Limb (tissue), 2 donors: ENCODE measurements at regions not wholly inside any gene's neighbourhood (a gene's known extent, or its start where the extent isn't known, plus 50 kb on each side); places are given as distances from the start of the nearest gene placed in this dataset.
"Not testable (repeated sequence)": the region's sequence is repeated elsewhere in the genome, so short reads cannot be mapped to it uniquely, and the experiment has no call there.

Experiments
- DNase-seq, 2 donors: peaks; one replicate each; pipeline ENCODE4 v3.0.0-alpha.2; 2016; ENCODE audit errors: extremely low spot score in 2 of 2

DNA sequence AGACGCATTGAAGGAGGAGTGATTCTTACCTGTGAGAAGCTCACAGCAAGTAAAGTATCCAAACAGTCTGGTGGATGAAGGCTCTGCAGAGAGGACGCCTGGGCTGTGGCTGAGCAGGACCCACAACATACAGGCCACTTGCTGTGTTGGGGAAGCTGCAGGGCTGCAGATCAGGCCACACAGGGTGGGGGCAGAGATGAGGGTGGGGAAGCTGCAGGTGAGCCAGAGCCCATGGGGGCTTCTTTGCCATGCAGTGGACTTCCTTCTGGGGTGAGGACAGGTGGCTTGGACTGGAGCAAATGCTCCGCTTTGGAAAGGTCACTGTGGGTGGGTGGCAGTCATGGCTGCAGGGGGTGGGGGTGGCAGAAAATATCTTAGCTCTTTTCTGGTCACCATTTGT is 214.8 kb downstream of the GLRX3 start:
- DNase-seq = no peak

DNA sequence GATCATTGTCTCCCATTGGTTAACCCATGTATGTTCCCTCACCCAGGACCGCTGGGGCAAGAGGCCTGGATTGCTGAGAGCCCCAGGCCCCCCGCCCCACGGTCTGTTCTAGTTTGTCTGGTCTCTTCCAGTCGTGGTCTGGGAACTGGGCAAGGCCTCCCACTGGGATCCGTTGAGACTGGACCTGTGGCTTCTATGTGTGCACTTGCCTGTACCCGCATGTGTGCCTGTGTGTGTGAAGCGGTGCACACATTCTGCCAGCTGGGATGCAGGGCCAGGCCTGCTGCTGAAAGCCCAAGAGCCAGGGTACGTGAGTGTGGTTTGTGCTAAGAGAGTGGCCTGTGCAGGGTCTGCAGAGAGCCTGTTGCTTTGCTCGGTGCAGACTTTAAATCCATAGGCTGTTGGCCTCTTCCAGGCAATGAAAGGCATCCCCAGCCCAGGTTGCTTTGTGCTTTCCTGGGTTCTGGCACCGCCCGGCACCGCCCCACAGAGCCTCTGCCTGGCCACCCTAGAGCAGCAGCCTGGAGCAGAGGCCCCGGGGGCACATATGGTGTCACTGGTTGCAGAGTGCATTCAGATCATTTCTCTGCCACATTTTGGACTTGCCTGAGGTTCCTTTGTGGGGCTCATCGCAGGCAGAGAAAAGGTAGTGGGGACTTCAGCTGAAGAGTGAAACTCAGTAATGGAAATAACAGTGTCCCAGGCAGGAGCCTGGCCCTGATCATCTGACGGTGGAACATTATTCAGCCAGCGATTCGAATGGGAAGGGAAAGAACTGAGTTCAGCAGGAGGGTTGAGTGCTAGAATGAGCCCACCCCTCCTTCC is 215.5 kb downstream of the GLRX3 start:
- DNase-seq = no peak

DNA sequence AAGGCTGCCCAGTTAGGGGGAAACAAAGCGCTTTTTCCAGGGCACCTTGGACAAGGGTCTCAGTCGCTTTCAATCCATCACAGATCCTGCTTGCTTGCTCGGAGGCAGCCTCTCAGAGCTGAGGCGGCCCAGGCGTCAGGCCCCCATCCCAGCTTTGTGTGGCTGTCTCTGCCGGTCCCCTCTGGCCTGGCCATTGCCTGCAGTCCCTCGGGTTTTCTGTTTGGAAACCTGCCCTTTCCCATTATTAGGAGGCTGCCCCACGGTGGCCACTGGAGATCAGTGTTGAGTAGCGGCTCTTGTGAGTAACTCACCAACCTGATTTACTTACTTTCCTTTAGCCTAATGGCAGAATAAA is 216.1 kb downstream of the GLRX3 start:
- DNase-seq = no peak

DNA sequence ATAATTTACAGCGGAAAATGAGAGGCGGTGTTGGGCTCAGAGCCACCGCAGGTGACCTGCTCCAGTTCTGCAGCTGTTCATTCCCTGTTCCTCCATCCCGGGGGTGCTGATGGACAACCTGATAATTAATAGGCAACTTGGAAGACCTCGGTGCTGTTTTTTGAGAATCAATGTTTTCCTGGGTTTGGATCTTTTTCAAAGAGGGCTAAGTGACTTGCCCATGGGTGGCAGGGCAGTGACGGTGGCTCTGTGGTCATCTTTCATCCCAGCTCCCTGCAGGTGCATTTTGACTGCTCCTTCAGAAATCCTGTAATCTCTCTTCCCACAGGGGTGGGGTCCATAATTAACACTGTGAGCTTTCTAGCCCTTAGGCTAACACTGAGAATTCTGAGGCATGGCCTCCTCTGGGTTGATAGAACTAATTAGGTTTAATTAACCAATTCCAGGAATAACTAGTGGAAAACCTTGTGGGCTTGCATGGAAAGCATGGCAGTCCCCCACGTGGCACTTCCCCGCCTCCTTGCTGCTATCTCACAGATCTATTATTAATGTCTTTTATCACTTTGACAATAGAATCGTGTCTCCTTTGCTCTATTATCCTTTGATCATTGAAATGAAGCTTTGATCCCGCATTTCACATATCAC is 217.9 kb downstream of the GLRX3 start:
- DNase-seq = no peak

DNA sequence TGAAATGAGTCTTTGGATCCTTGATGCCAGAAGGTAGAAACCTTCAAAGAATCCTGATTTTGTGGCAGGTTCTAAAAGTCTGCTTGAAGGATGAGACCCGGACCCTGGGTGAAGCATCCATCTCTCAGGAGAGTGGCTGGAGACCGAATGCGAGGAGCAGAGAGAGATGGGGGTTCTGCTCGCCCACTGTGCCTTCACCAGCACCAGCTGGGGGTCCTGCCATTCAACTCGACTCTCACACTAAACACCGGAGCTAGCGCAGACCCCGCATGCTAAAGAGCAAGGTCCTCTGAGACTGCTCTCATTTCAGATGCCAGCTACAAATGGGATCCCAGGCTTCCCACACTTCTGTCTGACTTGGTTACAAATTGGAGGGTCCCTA is 218.4 kb downstream of the GLRX3 start:
- no peak for DNase-seq

DNA sequence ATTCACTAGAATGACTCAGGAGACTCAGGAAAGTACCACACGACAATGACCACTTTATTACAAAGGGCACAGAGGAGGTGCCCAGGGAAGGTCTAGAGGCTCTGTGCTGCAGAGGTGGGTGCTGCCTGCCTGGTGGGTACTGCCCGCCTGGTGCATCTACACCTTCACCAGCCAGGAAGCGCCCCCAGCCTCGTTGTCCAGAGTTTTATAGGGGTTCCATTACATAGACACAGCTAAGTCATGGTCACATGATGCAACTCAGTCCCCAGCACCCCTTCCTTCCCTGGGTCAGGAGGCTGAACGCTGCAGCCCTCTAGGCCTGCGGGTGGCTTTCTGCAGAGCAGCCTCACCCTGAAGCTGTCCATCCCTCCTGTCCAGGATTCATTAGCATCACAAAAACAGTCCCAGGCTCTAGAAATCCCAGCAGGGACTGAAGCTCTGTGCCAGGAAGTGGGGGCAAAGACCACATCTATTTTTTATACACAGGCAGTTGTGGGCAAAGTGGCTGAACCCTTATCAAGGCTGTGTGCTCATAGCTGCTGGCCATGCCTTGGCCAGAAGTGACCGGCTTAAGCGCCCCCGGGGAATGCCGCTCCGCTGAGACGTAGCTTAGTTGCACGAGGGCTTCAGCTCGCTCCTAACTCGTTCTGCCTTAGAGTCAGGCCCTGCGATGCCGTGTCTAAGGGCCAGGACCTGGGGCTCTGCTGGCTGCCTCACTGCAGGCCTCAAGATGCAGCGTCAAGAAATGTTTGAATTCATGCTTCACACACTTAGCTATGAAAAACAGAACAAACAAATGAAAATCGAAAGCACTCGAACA is 219.0 kb downstream of the GLRX3 start:
- DNase-seq = no peak

DNA sequence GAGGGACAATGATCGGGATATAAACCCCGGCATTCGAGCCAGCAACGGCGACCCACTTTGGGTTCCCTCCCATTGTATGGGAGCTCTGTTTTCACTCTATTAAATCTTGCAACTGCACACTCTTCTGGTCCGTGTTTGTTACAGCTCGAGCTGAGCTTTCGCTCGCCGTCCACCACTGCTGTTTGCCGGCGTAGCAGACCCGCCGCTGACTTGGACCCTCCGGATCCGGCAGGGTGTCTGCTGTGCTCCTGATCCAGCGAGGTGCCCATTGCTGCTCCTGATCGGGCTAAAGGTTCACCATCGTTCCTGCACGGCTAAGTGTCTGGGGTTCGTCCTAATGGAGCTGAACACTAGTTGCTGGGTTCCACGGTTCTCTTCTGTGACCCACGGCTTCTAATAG is 220.2 kb downstream of the GLRX3 start:
- not testable (repeated sequence) for DNase-seq

DNA sequence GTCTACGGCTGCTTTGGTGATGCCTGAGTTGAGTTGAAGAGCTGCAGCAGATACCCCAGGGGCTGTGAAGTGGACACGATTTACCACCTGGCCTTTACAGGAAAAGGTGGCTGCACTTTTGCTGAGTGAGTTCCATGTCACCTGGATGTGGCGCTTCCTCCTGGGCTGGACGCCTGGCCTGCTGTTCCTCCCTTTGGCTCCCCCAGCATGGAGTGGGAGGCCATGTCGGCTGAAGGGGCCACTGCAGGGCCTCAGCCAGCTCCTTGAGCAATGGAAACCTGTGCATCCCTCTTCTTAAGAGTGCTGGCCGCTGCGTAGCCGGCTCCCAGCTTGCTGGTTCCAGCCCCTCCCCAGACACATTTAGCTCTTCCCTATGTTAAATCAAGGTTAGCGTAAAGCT is 221.0 kb downstream of the GLRX3 start:
- DNase-seq = no peak

DNA sequence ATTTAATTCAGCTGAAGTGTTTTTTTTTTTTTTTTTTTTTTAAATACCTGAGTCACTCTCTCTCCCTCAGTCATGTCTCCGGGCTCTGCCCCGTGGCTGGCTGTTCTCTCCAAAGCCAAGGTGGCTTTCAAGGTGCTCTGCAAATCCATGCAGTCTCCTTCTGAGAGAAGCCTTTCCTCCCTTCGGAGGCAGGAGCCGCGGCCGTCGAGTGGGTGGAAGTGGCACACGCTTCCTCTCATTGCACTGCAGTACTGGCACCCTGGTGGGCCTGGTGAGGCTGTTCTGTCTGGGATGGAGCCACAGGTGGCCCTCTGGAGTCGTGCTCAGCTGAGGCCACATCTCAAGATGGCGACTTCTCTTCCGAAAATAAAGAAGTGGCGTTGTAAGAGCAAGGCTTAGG is 221.8 kb downstream of the GLRX3 start:
- no peak for DNase-seq

DNA sequence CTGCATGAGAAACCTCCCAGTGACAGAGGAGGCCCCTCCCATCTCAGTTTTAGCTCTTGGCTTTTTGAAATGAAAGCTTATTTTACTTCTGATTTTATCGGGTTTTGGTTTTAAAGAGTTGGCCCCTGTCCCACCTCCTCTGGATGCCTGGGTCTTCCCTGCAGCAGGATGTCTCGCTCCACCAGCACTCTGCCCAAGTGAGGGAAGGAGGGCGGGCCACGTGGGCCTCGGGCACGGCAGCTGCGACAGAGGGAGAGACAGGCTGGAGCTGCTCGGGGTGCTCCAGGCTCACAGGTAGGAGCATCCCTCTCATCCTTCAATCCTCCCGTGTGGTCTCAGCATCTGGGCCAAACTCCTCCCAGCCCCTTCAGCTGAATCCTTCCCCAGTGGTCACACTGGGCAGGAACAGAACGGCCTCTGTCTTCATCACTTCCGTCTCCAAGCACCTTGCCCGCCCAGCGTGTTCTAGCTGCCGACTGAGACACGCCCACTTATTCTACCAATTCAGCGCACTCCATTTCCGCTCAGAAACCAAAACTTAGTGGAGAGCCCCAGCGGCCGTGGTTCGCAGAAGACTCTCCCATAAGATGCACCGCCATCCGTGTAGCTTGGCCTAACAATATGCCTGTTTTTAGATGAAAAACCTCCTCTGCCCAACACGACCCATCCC is 222.9 kb downstream of the GLRX3 start:
- DNase-seq = no peak

DNA sequence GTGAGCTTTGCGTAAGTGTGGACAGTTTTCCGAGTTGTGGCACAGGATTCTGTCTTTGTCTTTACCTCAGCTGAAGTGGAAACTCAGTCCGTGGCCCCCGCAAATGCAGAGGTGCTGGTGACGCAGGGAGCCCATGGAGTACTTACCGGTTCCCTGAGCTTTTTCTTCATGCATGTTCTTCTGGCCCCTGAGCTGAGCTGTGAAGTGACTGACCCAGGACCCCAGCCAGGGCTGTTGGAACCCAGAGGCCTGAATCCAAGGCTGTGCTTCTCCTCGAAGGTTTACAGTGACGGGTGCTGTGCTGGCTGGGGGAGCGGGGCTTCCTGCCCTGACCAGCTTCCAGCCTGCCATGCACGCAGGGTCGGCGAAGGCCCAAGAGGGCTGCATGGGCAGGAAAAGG is 223.5 kb downstream of the GLRX3 start:
- DNase-seq = no peak

DNA sequence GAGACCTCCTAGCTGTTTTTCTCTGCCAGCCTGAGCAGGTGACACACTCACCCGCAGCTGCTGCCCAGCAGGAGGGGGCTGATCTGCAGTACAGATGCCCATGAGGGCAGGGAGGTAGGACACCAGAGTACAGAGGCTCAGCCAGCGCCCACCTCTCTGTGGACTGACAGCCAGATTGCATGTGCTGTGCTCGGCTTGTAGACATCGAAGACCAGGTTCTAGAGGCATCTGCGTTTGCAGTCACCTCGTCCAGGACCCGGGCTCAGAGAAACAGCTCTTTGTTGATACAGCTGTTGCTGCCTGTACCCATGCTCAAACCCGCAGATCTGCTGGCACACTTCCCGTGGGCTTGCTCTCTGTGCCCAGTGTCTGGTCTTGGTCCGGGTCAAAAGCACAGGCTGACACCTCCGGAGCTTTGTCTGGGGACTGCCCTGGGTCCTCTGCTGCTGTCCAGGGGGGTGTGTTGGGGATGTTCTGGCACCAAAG is 224.7 kb downstream of the GLRX3 start:
- no peak for DNase-seq

DNA sequence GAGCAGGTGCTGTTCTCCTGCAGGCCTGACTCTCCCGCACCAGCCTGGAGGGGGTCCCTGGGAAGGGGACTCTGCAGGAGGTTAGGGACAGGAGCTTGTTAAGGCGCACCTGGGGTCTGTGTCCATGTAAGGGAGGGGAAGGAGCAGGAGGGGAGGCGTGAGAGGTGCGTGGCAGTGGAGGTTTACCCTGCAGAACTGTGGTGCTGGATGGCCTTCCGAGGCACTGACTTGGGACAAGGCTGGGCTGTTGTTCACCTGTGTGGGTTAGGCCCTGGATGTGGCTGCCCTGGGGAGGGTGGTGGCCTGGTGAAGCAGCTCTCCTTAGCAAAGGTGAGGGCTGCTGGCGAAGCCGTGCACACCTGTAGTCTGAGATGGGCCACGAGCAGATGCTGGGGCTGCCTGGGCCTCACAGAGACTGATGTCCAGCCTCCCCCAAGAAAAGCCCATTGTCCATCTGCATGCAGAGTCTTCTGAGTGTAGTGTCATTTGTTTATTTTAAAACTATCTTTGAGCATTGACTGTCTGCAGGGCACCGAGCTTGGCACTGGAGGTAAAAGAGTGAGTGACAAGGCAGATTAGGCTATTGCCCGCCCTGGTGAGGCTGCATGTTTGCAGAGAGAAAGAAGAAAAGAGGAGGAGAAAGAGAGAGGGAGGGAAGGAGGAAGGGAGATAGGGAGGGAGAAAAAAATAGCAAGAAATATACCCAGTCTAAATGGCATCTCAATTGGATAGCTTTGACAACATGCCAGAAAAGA is 225.3 kb downstream of the GLRX3 start:
- DNase-seq = no peak

DNA sequence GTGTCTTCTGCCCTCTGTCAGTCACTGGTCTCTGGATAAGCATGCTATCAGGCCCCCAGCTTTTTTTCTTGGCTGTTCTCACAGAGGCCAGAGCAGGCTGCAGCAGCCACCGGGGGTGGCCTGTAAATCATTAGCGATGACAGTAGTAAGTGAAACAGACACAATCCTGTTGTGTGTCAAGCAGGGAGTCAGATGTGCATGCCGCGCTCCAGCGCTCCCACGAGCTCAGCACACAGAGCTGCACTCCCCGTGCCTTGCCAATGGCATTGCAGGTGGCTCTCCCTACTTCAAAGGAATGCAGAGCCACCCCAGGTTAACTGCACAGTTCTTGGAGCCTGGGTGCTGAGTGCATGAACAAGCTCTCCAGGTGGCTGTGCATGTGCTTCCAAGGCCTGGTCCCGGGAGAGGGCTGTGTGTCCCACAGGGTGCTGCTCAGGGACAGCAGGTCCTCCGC is 226.1 kb downstream of the GLRX3 start:
- no peak for DNase-seq

DNA sequence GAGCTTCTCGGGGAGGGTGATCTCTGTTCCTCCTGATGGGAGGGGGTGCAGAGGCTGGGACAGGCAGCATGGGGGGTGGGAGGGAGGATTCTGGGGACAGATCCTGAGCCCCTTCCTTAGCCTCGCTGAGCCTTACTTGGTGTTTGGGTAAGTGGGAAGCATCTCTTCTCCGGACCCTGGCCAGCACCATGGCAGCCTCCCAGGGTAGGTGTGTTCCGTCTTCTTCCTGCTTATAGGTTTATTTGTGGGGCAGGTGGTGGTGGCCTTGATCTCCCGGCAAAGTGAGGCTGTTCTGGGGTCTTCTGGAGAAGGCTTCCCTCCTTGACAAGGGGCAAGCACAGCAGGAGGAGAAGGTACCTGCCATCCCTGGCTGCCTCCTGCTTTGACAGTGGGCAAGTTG is 226.9 kb downstream of the GLRX3 start:
- DNase-seq = no peak

DNA sequence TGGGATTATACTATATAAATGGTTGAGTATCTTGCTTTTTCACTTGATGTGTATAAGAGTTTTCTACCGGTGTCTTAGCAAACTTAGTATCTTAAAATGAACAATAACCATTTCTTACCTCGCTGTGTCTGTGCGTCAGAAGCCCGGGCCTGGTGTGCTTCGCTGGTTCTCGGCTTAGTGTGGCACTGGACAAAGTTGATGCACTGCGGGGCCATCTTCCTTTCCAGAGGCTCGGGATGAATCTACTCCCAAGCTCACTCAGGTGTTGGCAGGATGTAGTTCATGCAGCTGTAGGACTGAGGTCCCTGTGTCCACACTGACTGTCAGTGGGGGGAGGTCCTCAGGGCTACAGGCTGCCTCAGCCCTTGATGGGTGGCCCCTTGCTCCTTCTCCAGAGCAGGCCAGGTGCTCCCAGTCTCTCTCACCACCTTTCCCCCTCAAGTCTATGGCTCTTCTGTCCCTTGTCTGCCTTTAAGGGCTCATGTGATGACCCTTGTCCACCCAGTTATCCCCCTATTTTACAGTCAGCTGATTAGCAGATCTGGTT is 227.8 kb downstream of the GLRX3 start:
- DNase-seq = no peak

DNA sequence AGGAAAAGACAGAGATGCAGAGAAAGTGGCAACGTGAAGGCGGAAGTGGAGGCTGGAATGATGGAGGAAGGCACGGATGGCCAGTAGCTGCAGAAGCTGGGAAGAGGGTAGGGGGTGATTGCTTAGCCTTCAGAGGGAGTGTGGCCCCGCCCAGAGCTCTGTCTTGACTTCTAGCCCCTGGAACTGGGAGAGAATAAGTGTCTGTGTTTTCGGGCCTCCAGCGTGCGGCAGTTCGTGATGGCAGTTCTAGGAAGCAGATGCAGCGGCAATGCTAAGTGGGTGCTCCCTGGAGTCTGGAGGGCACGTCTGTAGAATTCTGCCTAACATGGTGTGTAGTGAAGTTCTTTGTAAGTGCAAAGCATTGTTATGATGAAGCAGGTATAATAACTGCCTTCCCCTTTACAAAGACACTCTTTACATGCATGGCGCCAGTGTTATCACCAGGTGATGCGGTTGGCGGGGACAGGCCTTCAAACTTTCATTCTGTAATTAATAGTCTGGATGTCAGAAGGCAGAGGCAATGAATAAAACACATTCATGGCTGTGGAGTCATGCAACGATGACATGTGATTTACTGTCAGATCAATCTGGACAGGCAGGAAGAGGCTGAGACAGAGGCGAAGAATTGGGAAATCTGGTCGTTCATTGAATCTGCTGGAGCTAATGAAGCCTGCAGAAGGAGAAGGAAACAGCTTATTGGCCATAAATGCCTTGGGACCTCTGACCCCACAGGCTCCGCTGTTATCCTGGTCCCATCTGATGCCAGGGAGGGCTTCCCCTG is 228.6 kb downstream of the GLRX3 start:
- no peak for DNase-seq

DNA sequence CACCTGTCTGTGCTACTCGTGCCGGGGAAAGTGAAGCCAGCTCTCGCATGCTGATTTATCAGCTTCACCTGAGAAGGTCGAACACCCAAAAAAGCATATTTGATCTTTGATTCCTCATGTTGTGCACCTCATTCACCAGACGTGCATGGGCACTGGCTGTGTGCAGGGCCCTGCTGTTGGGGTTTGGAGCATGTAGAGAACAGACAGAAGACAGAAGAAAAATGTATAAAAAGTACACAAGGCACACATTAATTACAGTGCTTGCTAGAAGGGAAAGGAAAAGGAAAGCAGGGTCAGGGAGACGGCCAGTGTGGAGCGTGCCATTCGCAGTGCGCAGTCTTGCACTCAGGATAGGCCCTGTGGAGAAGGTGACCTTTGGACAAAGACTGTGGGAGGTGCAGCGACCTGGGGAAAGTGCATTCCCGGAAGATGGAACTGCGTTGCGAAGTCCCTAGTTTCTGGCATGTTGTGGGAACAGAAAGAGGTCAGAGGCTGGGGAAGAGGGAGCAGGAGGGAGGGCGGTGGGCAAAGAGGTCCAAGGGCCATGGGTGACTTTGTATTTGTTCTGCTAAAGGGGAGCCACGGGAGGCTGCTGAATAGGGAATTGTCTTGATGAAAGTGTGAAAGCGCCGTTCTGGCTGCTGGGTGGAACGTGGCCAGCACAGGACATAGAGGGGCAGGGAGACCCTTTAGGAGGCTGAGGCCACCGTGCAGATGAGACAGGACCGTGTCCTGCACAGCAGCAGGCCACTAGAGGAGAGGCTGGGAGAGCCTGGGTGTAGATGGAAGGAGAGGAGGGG is 232.8 kb downstream of the GLRX3 start:
- DNase-seq = peak in 1 of 2 donors; percentile 12
